ENCODE measurements at regions not wholly inside any gene's neighbourhood (a gene's known extent, or its start where the extent isn't known, plus 50 kb on each side); places are given as distances from the start of the nearest gene placed in this dataset.
A peak's percentile ranks its signal among the peaks of the same experiment; 100 is the strongest.
"Not testable (repeated sequence)": the region's sequence is repeated elsewhere in the genome, so short reads cannot be mapped to it uniquely, and the experiment has no call there.

DNA sequence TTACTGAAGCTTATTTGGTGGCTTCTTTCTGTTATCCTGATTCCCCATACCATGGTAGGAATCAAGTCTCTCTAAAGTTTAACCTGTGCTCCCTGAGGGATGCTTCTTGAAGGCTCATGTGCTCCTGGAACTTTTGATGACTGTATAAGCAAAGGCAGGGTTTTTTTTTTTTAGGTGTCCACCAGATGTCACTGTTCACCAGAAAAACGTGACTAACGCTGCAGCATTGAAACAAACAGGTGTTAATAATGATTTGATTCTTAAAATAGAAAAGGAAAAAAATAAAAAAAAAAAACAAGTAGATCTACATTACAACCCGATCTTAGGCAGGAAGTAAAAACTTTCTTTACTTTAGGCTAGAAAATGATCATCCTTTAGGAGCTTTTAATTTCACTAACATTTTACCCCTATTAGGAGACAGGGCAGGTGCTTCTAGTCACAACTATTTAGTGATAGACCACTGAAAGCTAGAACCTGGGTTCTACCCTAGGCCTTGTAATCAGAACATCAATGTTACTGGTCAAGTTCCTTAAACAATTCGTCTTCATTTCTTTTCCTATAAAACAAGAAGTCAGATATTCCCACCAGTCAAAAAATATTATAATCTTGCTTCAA, 223.0 kb downstream of the PLA2G4A start:
- H3K4me3 ChIP-seq (replicated peaks; ENCODE audit: low read depth, low read length) = no peak overlapping the region
- DNase-seq (ENCODE audit: low read depth) = peak; percentile 61
- TF ChIP-seq, protein P1, sequence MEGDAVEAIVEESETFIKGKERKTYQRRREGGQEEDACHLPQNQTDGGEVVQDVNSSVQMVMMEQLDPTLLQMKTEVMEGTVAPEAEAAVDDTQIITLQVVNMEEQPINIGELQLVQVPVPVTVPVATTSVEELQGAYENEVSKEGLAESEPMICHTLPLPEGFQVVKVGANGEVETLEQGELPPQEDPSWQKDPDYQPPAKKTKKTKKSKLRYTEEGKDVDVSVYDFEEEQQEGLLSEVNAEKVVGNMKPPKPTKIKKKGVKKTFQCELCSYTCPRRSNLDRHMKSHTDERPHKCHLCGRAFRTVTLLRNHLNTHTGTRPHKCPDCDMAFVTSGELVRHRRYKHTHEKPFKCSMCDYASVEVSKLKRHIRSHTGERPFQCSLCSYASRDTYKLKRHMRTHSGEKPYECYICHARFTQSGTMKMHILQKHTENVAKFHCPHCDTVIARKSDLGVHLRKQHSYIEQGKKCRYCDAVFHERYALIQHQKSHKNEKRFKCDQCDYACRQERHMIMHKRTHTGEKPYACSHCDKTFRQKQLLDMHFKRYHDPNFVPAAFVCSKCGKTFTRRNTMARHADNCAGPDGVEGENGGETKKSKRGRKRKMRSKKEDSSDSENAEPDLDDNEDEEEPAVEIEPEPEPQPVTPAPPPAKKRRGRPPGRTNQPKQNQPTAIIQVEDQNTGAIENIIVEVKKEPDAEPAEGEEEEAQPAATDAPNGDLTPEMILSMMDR (IDR thresholded peaks at IDR 0.05; ENCODE audit: low read length, missing control alignments) = peak; percentile 50

DNA sequence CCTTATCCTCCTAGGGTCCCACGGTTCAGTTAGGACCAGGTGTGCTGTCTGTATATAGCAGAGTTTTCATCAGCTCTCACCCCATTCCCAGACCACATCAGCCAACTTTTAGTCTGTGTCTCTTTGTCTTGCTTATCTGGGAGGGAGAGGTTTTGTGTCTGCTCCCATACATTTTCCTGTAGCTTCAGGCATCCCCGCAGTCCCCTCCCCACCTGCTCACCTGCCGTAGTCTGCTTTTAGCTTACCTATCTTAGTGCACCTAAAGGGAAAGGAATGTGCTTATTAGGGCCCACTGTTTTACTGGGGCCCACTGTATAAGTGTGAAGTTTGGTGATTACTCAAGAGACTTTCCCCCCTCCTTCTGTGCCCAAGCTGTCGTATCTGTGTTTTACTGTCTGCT, 225.1 kb downstream of the PLA2G4A start:
- H3K4me3 ChIP-seq (replicated peaks; ENCODE audit: low read depth, low read length) = no peak overlapping the region
- no peak for DNase-seq (ENCODE audit: low read depth)
- TF ChIP-seq, protein P1 (IDR thresholded peaks at IDR 0.05; ENCODE audit: low read length, missing control alignments) = no peak

DNA sequence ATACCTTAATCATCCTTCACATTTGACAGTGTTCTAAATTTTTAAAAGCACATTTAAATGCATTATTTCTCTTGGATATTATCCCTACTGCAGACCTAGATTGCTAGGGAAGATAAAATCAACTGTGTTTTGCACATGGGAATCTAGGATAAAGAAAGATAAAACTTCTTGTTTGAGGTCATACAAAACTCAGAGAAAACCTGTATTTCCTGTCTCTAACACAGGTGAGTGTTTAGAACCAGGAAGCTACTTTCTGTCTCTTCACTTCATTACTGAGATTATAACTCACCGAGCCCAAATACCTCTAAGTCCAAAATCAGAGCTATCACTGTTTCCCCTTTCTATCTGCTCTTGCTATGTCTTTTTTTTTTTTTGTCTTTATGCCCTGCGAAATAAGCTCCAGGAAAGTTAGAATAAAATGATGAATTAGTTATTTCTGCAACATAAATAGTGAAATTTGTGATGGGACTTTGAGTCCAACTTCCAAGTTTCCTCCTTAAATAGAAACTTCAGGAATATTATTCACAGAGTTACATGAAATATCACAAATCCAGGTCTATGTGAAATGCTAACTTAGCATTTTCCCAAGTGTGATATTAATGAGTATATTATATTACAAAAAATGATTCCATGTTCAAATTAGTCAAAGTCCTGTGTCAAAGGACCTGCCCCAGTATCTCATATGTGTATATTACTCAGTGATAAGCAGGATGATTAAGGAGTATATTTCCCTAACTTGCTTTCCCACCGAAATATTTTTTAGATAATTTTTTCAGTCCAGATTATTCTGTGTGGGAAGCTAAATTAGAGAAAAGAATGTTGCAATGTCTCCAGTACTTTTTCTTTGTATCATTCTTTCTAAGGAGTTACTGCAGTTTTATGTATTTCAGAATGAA, 226.4 kb downstream of the PLA2G4A start:
- DNase-seq (ENCODE audit: low read depth) = no peak
- H3K4me3 ChIP-seq (replicated peaks; ENCODE audit: low read depth, low read length) = no peak overlapping the region
- TF ChIP-seq, protein P1 (IDR thresholded peaks at IDR 0.05; ENCODE audit: low read length, missing control alignments) = no peak

DNA sequence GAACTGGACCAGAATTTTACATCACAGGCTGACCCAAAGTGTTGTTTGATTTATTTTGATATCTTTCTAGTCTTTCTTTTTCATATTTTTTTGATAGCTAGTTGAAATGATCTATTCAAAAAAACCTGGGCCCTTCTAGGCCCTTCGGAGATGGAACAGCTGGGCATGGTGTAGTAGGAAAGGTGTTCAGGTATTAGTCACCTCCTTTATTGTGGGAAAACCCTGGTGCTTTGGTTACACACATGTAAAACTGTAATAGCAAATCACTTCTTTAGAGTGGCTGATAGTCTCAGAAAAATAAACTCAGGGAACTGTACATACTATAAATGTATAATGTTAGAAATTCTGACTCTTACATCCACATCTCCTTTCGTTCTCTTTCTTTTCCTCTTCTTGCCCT, 234.5 kb downstream of the PLA2G4A start:
- DNase-seq (ENCODE audit: low read depth) = no peak
- no peak overlapping the region for H3K4me3 ChIP-seq (replicated peaks; ENCODE audit: low read depth, low read length)
- TF ChIP-seq, protein P1 (IDR thresholded peaks at IDR 0.05; ENCODE audit: low read length, missing control alignments) = no peak

DNA sequence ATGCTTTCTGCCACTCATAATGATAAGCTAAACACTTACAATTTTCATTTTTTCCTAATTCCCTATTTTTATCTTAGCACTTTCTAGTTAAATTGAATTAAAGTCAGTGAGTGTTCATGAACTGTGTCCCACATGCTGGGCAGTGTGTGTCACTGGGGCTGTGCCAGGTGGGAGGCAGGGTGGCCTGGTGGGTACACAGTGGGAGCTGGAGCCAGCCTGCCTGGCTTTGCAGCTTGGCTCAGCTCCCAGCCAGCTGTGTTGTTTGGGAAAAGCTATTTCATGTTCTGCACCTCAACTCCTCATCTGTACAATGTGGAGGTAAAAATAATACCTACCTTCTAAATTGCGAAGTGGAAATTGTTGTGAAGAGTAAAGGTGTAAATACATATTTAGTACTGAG, 238.4 kb downstream of the PLA2G4A start:
- no peak overlapping the region for H3K4me3 ChIP-seq (replicated peaks; ENCODE audit: low read depth, low read length)
- DNase-seq (ENCODE audit: low read depth) = no peak
- TF ChIP-seq, protein P1 (IDR thresholded peaks at IDR 0.05; ENCODE audit: low read length, missing control alignments) = no peak

DNA sequence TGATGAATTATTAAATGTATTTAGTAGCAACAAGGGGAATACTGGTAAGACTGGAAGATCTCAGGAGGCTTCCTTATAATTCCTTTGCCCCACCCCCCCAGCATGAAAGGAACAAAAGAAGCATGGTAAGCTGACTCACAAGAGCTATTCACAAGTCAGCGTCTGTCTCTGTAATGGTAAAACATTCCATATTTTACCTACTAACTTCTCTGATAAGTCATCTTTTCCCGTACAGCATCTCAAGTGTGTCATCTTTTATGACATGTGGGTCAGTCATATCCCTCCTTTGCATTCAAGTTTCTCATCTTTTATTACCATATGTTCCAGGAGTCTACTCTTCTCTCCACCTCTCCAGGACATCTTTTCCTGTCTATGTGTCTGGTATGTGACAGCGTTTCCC, 241.3 kb downstream of the PLA2G4A start:
- DNase-seq (ENCODE audit: low read depth) = no peak
- no peak overlapping the region for H3K4me3 ChIP-seq (replicated peaks; ENCODE audit: low read depth, low read length)
- TF ChIP-seq, protein P1 (IDR thresholded peaks at IDR 0.05; ENCODE audit: low read length, missing control alignments) = no peak

DNA sequence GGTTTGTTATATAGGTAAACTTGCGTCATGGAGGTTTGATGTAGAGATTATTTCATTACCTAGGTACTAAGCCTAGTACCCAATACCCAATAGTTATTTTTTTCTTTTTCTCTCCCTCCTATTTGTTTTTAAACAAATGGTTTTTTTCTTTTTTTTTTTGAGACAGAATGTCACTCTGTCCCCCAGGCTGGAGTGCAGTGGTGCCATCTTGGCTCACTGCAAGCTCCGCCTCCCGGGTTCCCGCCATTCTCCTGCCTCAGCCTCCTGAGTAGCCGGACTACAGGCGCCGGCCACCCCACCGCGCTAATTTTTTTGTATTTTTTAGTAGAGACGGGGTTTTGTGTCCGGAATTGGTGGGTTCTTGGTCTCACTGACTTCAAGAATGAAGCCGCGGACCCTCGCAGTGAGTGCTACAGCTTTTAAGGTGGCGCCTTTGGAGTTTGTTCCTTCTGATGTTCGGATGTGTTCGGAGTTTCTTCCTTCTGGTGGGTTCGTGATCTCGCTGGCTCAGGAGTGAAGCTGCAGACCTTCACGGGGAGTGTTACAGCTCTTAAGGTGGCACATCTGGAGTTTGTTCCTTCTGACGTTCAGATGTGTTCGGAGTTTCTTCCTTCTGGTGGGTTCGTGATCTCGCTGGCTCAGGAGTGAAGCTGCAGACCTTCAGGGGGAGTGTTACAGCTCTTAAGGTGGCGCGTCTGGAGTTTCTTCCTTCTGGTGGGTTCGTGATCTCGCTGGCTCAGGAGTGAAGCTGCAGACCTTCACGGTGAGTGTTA, 243.7 kb downstream of the PLA2G4A start:
- not testable (repeated sequence) for DNase-seq (ENCODE audit: low read depth); H3K4me3 ChIP-seq (replicated peaks; ENCODE audit: low read depth, low read length)

DNA sequence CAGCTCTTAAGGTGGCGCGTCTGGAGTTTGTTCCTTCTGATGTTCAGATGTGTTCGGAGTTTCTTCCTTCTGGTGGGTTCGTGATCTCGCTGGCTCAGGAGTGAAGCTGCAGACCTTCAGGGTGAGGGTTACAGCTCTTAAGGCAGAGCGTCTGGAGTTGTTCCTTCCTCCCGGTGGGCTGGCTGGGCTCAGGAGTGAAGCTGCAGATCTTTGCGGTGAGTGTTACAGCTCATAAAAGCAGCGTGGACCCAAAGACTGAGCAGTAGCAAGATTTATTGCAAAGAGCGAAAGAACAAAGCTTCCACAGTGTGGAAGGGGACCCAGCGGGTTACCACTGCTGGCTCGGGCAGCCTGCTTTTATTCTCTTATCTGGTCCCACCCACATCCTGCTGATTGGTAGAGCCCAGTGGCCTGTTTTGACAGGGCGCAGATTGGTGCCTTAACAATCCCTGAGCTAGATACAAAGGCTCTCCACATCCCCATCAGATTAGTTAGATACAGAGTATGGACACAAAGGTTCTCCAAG, 244.3 kb downstream of the PLA2G4A start:
- not testable (repeated sequence) for DNase-seq (ENCODE audit: low read depth); H3K4me3 ChIP-seq (replicated peaks; ENCODE audit: low read depth, low read length)

DNA sequence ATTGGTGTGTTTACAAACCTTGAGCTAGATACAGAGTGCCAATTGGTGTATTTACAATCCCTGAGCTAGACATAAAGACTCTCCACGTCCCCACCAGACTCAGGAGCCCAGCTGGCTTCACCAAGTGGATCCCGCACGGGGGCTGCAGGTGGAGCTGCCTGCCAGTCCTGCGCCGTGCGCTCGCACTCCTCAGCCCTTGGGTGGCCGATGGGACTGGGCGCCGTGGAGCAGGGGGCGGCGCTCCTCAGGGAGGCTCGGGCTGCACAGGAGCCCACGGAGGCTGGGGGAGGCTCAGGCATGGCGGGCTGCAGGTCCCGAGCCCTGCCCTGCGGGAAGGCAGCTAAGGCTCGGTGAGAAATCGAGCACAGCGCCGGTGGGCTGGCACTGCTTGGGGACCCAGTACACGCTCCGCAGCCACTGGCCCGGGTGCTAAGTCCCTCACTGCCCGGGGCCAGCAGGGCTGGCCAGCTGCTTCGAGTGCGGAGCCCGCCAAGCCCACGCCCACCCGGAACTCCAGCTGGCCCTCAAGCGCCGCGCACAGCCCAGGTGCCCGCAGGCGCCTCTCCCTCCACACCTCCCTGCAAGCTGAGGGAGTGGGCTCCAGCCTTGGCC, 245.0 kb downstream of the PLA2G4A start:
- DNase-seq (ENCODE audit: low read depth); H3K4me3 ChIP-seq (replicated peaks; ENCODE audit: low read depth, low read length): not testable (repeated sequence)
